ENCODE measurements at regions not wholly inside any gene's neighbourhood (a gene's known extent, or its start where the extent isn't known, plus 50 kb on each side); places are given as distances from the start of the nearest gene placed in this dataset.

DNA sequence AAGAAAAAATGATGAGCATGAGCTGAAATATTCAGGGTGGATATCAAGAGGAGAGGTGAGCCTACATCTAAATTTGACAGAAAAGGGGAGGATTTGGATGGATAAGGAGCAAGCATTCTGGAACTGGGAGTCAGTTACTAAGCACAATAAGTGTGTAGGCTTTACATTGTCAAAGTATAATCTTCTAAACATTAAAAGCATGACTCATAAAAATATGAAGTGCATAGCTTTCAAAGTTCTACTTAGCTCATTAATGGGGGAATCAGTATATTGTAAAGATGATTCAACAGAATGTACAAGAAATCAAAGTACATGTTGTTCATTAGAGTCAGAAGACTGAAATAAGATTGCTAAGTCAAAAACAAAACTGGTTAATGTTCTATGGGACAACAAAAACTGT is 248.0 kb upstream of the GAS1 start:
- no peak for TF ChIP-seq GABPA (IDR thresholded peaks at IDR 0.05; ENCODE audit: low read depth)
- TF ChIP-seq, protein P1, sequence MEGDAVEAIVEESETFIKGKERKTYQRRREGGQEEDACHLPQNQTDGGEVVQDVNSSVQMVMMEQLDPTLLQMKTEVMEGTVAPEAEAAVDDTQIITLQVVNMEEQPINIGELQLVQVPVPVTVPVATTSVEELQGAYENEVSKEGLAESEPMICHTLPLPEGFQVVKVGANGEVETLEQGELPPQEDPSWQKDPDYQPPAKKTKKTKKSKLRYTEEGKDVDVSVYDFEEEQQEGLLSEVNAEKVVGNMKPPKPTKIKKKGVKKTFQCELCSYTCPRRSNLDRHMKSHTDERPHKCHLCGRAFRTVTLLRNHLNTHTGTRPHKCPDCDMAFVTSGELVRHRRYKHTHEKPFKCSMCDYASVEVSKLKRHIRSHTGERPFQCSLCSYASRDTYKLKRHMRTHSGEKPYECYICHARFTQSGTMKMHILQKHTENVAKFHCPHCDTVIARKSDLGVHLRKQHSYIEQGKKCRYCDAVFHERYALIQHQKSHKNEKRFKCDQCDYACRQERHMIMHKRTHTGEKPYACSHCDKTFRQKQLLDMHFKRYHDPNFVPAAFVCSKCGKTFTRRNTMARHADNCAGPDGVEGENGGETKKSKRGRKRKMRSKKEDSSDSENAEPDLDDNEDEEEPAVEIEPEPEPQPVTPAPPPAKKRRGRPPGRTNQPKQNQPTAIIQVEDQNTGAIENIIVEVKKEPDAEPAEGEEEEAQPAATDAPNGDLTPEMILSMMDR (IDR thresholded peaks at IDR 0.05; ENCODE audit: insufficient read depth, low read length): no peak
- TF ChIP-seq, protein P2, sequence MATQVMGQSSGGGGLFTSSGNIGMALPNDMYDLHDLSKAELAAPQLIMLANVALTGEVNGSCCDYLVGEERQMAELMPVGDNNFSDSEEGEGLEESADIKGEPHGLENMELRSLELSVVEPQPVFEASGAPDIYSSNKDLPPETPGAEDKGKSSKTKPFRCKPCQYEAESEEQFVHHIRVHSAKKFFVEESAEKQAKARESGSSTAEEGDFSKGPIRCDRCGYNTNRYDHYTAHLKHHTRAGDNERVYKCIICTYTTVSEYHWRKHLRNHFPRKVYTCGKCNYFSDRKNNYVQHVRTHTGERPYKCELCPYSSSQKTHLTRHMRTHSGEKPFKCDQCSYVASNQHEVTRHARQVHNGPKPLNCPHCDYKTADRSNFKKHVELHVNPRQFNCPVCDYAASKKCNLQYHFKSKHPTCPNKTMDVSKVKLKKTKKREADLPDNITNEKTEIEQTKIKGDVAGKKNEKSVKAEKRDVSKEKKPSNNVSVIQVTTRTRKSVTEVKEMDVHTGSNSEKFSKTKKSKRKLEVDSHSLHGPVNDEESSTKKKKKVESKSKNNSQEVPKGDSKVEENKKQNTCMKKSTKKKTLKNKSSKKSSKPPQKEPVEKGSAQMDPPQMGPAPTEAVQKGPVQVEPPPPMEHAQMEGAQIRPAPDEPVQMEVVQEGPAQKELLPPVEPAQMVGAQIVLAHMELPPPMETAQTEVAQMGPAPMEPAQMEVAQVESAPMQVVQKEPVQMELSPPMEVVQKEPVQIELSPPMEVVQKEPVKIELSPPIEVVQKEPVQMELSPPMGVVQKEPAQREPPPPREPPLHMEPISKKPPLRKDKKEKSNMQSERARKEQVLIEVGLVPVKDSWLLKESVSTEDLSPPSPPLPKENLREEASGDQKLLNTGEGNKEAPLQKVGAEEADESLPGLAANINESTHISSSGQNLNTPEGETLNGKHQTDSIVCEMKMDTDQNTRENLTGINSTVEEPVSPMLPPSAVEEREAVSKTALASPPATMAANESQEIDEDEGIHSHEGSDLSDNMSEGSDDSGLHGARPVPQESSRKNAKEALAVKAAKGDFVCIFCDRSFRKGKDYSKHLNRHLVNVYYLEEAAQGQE (IDR thresholded peaks at IDR 0.05; ENCODE audit: insufficient replicate concordance, low read depth): no peak
